Activated effector memory CD4-positive, alpha-beta T cell treated with Interleukin-2 at 50 U/mL for 16 hours (primary cell): ENCODE measurements at regions not wholly inside any gene's neighbourhood (a gene's known extent, or its start where the extent isn't known, plus 50 kb on each side); places are given as distances from the start of the nearest gene placed in this dataset.
"Not testable (repeated sequence)": the region's sequence is repeated elsewhere in the genome, so short reads cannot be mapped to it uniquely, and the experiment has no call there.

Experiments used
- DNase-seq: peaks from one replicate; pipeline ENCODE4 v3.0.0-alpha.2; 2020

DNA sequence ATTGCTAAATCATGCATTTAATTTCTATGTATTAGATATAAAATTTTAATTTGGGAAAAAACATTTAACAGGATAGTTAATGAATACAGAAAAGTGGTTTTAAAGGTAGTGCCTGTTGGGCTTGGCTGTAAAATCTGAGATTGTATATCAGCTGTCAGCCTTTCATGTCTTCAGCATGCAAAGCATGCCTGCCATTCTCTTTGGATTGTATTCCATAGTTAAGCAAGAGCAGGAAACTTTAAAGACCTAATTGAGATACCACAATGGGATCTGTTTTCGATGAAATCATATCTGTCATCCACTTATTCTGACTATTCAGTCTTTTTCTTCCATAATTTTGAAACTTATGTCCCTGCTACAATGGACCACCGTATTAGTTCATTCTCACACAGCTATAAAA is 451.0 kb upstream of the DDI1 start:
- no peak for DNase-seq

DNA sequence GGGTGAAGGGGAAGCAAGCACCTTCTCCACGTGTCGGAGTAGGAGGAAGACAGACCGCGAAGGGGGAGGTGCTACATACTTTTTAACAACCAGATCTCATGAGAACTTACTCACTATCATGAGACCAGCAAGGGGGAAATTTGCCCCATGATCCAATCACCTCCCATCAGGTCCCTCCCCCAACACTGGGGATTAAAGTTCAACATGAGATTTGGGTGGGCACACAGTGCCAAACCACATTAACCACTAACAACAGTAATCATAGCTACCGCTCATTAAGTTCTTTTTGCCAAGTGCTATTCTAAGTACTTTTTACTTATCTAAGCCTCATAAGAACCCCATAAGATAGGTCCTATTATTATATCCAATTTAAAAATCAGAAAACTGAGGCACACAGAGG is 450.5 kb upstream of the DDI1 start:
- no peak for DNase-seq

DNA sequence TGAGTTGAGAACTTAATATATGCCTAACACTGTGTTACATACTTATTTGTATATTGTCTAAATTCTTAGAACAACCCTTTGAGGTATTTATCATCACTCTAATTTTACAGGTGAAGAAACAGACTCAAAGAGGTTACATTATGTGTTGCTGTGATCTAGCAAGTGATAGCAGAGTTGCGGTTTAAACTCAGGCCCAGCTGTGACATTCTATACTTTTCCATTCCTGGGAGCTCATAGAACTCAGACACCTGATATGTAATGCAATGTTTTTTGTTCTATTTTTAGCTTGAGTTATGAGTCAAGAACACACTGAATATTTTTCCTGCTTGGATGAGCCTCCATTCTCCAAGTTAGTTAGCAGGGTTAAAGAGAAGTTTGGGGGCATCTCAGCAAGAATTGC is 449.7 kb upstream of the DDI1 start:
- no peak for DNase-seq

DNA sequence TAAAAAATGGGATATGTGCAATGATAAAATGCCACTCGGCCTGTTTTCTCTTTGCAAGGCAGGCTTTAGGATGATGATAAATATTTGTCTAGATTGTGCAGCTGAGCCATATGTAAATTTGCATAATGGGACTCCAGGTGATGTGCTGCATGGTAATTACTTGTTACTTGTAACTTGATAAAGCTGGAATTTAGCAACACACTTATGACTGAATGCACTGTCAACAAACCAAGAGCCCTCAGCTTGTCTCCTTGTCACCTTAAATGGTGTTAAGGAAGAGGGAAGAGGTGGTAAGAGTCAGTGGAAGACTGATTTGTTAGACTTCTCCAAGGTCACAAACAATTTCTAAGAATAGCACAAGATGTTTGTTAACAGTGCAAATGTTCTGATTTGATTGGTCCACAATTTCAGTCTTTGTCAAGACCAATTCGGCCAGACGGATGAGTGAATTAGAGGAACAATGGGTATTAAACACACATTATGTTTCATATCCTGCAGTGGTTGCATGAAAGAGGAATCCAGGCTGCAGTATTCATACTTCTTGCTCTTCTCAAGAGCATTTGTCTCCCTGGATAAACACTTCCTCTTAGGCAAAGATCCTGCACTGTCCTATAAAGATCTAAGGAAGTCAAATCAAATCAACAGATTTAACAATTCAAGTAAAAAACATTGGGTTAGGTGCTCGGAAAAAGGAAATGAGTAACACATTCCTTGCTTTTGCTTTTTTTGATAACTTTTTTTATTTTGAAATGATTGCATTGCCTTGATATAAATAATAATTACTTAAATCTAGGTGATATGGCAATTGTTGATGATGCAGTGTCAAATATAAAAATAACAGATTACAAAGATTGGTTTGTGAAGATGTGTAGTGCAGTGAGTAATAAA is 448.3 kb upstream of the DDI1 start:
- no peak for DNase-seq

DNA sequence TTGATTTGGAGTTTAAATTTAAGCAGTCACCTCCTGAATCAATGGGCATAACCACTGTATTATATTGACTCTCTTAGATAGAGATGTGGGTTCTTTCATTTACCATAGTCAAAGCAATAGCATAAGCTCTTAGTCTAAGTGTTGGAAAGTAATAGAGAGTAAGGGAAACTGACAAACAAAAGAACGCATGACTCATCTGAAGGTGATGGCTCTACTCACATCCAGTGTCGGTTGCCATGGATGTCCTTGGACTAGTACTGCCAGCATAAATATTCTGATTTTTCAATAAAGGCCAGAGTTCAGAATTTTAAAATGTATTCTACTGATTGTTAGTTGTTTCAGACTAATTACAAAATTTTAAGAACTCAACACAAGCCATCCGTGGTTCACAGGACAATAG is 444.9 kb upstream of the DDI1 start:
- no peak for DNase-seq

DNA sequence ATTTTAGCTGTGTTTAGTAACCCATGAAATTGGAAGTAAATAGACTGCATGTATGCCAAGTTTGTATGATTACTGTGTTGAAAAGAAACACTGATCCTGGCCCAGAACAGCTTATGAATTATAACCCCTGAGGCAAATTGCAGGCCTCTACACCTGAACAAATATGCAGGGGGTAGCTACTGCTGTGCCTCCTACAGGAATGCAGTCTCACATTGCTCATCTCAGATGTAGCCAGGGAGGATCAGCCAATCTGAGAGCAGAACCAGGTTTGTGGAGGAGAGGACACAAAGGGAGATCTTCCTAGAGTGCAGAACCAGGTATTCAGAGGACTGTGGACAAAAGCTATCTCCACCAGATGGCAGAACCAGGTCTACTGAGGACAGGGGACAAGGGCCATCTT is 442.2 kb upstream of the DDI1 start:
- no peak for DNase-seq

DNA sequence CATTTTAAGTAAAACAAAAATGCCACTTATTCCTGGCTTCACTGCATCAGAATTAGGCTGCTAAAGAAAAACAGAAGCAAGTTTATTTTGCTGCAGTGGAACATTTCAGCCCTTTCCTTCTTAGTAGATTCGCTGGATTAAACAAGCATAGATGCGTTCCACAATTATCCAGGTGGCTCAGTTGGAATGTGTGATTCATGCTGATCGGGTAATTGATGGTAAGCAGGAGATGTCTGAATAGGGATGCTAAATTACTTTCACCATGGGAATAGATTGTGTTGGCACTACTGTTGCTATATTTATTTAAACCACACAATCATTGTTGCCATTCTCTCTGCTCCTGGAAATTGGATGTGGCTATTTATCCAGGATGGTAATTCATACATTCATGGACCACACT is 440.1 kb upstream of the DDI1 start:
- no peak for DNase-seq

DNA sequence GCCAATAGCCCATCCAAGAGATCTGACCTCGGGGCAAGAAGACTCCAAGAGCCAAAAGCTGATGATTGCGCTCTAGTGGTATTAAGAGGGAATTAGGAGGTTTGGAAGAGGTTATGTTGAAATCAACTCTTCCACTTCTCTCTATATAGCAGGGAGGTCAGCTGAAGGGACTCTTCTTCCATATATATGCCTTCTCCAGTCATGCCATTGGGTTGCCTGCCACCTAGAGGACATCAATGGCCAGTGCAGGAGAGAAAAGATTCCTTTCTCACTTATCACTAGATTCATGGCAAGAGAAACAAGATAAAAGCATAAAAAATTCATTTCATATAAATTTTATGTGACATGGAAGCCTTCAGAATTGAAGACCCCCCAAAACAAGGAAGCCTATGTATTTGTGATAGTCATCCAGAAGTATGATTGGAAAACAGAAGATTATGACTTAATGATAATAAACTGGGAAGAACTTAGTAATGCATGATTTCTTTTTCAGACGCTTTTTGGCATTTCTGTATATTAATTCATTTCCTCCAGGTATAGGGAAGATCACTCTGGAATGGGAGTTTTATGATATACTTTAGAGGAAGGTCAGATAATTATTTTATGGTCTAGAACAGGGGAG is 435.1 kb upstream of the DDI1 start:
- DNase-seq, result no peak

DNA sequence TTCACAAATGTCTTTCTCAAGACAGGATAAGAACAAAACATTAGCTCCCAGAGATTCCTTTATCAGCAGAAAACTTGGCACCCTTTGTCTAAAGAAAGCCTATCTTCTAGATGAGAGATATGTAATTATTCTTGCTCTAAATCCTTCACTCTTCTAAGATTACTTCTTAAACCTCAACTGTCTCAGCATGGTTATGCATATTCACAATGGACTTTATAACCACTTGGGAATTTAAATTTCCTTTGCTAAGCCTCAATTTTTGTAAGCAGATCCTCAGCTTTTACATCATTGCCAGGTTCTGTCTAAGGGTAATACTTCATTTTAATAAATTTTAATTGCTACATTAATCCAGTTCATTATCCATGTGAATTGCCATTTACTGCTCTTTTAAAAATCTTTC is 433.6 kb upstream of the DDI1 start:
- DNase-seq, result no peak

DNA sequence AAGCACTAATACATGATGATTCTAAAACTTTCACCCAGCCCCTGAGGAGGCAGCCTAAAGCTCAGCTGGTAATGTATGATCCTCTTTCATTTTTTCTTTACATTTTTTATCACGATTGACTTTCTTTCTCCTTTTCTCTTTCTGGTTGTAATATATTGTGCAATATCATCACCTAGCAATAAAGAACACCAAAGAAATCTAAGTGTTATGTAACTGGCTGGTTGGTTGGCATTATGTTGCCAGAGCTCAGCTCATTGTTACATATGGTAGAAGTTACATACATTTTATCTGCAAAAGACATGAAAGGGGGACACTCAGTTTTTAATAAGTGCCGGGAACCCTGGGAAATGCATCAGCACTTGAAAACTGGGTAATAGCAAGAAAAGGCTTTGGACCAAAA is 432.1 kb upstream of the DDI1 start:
- DNase-seq, result no peak

DNA sequence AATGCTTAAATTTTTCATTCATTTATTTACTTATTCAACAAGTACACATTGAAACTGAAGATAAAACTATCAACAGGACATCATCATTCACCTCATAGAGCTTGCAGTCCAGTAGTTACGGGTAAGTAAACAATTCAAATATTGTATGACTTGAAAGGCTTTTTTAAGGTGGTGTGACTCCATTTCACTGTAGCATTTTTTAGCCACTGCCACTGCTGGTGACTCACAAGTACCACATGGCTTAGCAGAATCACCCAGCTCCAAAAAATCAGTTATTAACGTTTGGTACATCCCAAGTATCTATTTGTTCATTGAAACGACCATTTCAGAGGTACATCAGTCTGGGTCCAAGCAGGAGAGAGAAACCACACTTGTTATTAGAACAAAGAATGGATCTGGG is 427.9 kb upstream of the DDI1 start:
- no peak for DNase-seq

DNA sequence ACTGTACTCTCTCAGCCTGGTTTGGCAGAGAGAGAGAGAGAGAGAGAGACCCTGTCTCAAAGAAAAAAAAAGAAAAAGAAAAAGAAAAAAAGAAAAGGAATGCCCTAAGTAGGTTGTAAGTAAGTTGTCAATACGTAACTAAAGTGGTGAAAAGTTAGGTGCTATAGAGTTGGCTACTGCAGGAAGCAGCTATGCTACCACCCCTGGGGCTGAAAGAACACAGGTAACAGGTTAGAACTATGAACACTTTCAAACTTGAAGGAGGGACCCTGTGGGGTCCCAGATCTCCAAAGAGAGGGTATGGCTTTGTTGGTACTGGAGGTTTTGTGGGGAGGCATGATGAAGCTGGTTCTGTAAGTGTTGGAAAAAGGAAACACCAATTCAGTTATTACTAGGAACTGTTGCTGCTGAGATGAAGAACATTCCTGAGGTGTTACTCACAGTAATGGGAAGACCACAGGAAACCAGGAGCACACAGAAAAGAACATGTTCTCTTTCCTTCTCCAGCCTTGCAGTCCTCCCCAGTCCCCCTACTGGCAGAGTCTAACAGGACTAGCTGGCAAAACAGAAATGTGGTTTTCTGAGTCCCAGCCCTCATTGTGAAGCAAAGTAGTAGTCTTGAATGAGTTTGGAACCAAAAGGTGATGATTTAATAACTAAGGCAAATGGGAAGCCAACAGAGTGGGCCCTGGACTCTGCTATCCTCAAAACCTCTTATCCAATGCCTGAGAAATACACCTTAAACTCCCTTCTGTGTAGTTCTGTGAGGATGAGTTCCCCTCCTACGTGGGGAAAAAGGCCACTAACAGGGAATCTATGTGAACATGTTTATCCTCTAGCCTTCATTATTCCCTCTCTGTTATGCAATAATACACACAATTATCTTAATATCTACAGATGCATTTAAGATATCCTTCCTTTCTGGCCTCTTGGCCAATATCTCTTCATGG is 427.0 kb upstream of the DDI1 start:
- no peak for DNase-seq

DNA sequence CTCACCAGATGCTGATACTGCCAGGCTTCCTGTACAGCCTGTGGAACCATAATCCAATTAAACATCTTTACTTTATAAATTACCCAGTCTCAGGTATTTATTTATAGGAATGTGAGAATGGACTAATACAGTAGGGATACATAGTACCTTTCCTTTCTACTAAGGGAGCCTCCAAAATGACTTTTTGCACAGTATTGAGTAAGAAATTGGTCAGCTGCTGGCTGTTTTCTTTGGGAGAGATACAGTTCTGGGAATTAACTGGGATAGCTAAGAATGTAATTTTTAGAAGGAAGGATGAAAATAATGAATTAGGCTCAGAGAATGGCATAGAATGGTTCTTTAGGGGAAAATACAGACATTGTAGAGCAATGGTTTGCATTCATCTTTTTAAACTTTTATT is 426.0 kb upstream of the DDI1 start:
- no peak for DNase-seq

DNA sequence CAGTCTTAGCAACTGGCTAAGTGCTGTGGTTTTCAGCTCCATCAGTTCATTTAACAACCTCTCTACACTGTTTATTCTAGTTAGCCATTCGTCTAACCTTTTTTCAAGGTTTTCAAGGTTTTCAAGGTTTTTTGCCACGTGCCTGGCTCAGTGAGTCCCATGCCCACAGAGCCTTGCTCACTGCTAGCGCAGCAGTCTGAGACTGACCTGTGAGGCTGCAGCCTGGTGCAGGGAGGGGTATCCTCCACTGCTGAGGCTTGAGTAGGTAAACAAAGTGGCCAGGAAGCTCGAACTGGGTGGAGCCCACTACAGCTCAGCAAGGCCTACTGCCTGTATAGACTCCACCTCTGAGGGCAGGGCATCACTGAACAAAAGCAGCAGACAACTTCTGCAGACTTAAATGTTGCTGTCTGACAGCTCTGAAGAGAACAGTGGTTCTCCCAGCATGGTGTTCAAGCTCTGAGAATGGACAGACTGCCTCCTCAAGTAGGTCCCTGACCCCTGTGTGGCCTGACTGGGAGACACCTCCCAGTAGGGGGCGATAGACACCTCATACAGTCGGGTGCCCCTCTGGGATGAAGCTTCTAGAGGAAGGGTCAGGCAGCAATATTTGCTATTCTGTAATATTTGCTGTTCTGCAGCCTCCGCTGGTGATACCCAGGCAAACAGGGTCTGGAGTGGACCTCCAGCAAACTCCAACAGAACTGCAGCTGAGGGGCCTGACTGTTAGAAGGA is 424.7 kb upstream of the DDI1 start:
- not testable (repeated sequence) for DNase-seq

DNA sequence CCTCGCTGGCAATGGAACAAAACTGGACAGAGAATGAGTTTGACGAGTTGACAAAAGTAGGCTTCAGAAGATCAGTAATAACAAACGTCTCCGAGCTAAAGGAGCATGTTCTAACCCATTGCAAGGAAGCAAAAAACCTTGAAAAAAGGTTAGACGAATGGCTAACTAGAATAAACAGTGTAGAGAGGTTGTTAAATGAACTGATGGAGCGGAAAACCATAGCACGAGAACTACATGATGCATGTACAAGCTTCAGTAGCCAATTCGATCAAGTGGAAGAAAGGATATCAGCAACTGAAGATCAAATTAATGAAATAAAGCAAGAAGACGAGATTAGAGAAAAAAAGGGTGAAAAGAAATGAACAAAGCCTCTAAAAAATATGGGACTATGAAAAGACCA is 424.0 kb upstream of the DDI1 start:
- DNase-seq, result not testable (repeated sequence)

DNA sequence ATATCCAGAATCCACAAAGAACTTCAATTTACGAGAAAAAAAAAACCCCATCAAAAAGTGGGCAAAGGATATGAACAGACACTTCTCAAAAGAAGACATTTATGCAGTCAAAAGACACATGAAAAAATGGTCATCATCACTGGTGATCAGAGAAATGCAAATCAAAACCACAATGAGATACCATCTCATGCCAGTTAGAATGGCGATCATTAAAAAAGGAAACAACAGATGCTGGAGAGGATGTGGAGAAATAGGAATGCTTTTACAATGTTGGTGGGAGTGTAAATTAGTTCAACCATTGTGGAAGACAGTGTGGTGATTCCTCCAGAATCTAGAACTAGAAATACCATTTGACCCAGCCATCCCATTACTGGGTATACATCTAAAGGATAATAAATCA is 419.9 kb upstream of the DDI1 start:
- DNase-seq, result not testable (repeated sequence)

DNA sequence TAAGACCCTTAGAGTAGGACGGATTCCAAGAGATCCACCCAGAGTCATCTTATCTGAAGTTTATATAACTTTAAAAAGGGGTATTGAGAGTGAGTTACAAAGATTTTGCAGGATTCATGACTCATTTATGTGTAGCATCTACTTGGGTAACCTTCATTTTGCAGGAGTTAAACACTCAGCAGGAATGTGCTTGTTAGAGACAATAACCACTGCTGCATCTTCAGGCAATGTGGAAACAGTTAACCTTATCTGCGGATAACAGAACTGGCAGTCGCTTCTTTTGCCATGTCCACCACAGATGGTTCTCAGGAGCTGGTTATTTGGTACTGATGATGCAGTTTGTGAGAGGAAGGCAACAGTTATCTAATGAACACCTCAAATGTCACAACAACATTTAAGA is 417.9 kb upstream of the DDI1 start:
- no peak for DNase-seq

DNA sequence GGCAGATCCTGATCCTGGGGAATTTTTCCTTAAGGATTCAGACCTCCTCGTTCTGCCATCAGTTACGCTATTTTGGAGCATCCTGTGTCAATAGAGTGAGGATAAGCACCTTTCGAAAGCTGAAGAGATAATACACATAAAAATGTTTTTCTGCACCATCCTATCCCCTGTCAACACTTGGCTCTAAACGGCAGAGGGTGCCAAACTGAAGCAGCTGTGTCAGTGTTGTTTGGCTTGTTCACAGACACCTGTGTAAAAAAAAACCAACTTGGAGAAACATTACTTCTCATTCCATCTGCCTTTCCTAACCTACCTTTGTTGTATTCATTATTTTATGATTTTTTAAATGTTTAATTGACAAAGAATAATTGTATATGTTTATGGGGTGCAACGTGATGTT is 417.0 kb upstream of the DDI1 start:
- DNase-seq, result no peak

DNA sequence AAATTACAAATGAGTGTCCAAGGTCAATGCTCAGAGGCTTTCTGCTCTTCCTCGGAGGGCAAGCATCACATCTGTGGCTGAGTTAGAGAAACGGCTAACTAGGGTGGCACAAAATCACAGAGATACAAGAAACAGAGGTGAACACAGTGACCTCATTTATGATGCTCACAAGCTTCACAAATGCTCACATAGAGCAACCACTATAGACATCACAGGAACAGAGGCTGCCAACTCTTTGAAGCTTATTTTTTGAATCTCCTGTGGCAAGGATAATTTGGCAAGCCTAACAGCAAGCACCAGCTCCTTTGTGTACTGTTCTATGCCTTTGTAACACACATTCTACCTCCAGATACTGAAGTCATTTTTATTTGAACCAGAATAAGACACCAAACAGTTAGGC is 416.5 kb upstream of the DDI1 start:
- DNase-seq, result no peak

DNA sequence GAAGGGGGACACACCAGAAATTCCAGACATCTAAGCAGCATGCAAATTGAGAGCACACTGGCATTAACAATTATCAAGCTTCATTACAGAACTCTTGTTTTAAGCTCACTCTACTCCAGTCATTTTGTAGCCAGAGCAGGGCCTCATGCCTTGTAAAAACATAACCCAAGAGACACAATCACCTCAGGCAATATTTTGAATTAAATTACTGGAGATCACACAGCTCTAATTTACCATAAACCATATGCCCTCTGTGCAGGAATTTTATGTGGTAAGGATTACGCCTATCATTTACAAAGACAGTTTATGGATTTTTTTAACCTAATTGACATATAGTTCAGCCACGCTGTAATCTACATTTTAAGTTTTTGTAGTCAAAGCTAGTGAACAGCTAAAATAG is 414.1 kb upstream of the DDI1 start:
- DNase-seq, result no peak

DNA sequence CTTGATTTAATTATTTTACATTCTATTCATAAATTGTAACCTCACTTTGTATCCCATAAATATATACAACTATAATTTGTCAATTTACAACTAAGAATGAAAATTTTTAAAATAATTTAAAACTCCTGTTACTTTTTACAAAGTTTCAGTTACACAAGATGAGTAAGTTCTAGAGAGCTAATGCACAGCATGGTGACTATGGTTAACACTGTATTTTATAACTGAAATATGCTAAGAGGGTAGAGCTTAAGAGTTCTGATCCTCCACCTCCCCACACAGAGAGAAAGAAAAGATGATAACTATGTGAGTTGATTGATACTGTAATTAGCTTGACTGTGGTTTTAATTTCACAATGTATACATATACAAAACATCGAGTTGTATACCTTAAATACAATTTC is 412.5 kb upstream of the DDI1 start:
- DNase-seq, result no peak

DNA sequence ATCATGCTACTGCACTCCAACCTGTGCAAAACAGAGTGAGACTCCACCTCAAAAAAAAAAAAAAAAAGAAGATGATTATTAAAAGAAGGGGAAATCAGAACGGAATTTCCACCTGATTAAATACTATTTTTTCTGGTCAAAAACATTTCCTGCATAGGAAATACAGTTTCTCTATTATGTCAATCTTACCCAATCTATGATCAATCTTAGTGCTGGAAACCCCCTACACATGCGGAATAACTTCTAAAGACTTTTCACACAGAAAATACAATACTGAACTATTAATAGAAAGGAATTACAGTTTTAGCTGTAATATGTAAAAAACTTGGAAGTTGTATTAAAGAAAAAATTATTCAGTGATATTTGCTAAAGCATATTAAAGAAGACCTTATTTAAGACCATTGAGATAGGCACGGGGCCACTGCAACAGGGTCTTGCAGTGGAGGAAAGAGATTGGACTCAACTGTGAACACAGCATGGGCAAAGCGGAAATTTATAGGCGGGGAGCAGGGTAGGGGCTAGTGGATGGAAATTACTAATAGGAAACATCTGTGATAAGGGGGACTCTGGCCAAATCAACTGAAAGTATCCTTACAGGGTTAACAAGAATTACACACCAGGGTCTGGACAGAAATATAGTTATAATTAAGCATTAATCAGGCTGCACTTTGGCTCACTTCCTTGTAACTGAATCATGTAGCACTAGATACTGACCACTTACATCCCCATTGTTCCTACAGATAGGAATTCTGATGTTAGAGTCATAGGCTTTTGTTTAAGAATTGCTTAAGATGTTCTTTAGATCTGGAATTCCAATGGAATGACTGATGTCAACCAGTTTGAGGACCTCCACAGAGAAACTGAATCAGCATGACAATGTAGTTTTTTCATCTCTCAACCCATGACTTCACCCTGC is 411.5 kb upstream of the DDI1 start:
- no peak for DNase-seq
